ENCODE measurements at regions not wholly inside any gene's neighbourhood (a gene's known extent, or its start where the extent isn't known, plus 50 kb on each side); places are given as distances from the start of the nearest gene placed in this dataset.
A peak's percentile ranks its signal among the peaks of the same experiment; 100 is the strongest.

DNA sequence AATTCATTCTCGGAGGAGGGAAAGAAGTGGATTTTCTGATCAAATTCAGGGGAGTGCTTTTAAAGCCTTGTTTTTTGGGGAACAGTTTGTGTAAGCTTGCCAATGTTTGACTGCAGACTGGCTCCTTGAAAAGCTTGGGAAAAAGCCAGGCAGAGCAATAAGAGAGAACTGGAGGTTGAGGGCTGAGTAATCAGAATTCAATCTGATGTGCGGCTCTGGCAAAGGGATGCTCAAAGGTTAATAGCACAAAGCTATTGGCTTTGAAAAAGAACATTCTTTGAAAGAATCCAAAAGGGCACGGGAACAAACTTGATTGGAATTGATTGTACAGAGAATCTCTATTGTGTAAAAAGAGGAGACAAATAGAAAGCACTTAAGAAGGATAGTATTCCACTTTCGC, 279.3 kb downstream of the YTHDC2 start:
- no peaks in the 10 kb centered on the region for H3K4me1 ChIP-seq
- no peak overlapping the region for H3K4me3 ChIP-seq
- H3K36me3 ChIP-seq, result no peaks in the 10 kb centered on the region
- no peak for DNase-seq
- TF ChIP-seq, protein P1, sequence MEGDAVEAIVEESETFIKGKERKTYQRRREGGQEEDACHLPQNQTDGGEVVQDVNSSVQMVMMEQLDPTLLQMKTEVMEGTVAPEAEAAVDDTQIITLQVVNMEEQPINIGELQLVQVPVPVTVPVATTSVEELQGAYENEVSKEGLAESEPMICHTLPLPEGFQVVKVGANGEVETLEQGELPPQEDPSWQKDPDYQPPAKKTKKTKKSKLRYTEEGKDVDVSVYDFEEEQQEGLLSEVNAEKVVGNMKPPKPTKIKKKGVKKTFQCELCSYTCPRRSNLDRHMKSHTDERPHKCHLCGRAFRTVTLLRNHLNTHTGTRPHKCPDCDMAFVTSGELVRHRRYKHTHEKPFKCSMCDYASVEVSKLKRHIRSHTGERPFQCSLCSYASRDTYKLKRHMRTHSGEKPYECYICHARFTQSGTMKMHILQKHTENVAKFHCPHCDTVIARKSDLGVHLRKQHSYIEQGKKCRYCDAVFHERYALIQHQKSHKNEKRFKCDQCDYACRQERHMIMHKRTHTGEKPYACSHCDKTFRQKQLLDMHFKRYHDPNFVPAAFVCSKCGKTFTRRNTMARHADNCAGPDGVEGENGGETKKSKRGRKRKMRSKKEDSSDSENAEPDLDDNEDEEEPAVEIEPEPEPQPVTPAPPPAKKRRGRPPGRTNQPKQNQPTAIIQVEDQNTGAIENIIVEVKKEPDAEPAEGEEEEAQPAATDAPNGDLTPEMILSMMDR (IDR thresholded peaks at IDR 0.05), result no peak
- H3K27me3 ChIP-seq, result peaks cover 0 to 3% of the 10 kb centered on the region in 2 donors
- intact Hi-C loops (cut with DNase I; ENCODE audit: low total_unique reads), result no loop called here
- no peaks in the 10 kb centered on the region for H3K9me3 ChIP-seq
- H3K27ac ChIP-seq, result no peak overlapping the region

- DNase-seq, result no peak
- H3K4me3 ChIP-seq, result no peak overlapping the region
- no peaks in the 10 kb centered on the region for H3K27me3 ChIP-seq
- no peaks in the 10 kb centered on the region for H3K4me1 ChIP-seq
- TF ChIP-seq, protein P1 (IDR thresholded peaks at IDR 0.05), result no peak
- intact Hi-C loops (cut with DNase I; ENCODE audit: low total_unique reads), result no loop called here
- no peak overlapping the region for H3K27ac ChIP-seq
- no peaks in the 10 kb centered on the region for H3K9me3 ChIP-seq
- H3K36me3 ChIP-seq, result no peaks in the 10 kb centered on the region
These were observed 281.5 kb downstream of the YTHDC2 start for GRCh38 chr5:113794981-113795380.

DNA sequence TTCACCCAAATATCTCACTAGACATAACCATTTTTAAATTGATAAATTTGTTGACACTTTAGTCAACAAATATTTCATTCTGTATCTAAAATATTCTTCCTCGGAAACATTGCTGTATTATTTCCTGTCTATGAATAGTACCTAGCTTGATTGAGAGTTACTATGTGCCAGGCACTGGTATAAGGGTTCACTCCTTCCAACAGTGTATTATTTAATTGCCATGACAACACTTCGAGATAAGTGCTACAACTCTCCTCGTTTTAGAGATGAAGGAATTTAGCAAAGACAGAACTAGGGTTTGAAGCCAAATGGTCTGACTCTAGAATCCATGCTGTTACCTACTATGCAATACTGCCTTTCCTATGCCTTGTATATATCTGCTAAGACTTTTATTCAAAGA, 287.2 kb downstream of the YTHDC2 start:
- no peaks in the 10 kb centered on the region for H3K36me3 ChIP-seq
- H3K27ac ChIP-seq, result no peak overlapping the region
- no peaks in the 10 kb centered on the region for H3K4me1 ChIP-seq
- no peak for DNase-seq
- TF ChIP-seq, protein P1 (IDR thresholded peaks at IDR 0.05), result no peak
- no peaks in the 10 kb centered on the region for H3K9me3 ChIP-seq
- H3K27me3 ChIP-seq, result no peaks in the 10 kb centered on the region
- no peak overlapping the region for H3K4me3 ChIP-seq
- intact Hi-C loops (cut with DNase I; ENCODE audit: low total_unique reads), result loop anchor here (10.0 kb wide), 1 partner anchor 644 kb away; no protein-coding TSS in a partner anchor

DNA sequence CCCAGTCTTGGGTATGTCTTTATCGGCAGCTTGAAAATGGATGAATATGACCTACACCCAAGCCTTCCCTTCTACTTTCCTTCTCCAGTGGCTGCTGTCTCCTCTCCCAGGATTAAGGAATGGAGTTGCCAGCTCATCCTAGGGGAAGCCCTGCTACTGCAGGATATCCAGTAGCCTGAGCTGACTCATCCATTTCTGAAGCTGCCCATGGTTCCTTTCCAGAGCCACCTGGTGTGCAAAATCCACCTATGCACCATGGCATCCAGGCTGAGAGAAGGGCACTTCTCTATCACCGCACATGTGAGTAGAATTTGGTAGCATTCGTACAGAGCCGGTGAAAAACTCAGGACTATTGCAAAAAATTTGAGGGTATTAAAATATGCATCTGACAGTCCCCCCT, 290.8 kb downstream of the YTHDC2 start:
- Histone ChIP-seq H3K9me3 (no peaks in the 10 kb centered on the region), H3K27ac (no peak overlapping the region), H3K4me3 (no peak overlapping the region), H3K27me3 (no peaks in the 10 kb centered on the region), H3K4me1 (peaks cover 0 to 29% (median 15%) of the 10 kb centered on the region in 4 donors), H3K36me3 (no peaks in the 10 kb centered on the region)
- no peak for DNase-seq
- TF ChIP-seq, protein P1 (IDR thresholded peaks at IDR 0.05), result no peak
- intact Hi-C loops (cut with DNase I; ENCODE audit: low total_unique reads), result loop anchor here (10.0 kb wide), 1 partner anchor 641 kb away; no protein-coding TSS in a partner anchor

DNA sequence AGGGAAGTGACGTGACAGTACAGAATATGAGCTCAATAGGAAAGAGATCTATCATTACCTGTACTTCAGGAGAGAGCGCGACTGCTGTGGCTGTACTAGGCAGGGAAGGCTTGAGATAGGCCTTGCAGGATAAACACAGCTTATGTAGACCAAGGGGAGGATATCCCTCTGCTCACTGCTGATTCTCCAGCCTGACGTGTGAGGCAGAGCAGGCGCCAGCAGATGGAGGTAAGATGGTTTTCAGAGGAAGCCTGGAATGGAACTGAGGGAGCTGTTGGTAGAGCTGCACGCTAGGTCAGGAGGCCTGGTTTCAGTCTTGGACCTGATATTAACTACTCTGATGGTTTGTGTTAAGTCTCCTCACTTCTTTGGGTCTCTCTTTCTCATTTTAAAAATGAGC, 291.4 kb downstream of the YTHDC2 start:
- DNase-seq, result no peak
- no peak overlapping the region for H3K4me3 ChIP-seq
- no peaks in the 10 kb centered on the region for H3K36me3 ChIP-seq
- H3K27me3 ChIP-seq, result no peaks in the 10 kb centered on the region
- intact Hi-C loops (cut with DNase I; ENCODE audit: low total_unique reads), result loop anchor here (10.0 kb wide), 1 partner anchor 640 kb away; no protein-coding TSS in a partner anchor
- peaks cover 0 to 29% (median 15%) of the 10 kb centered on the region in 4 donors for H3K4me1 ChIP-seq
- no peak overlapping the region for H3K27ac ChIP-seq
- no peaks in the 10 kb centered on the region for H3K9me3 ChIP-seq
- TF ChIP-seq, protein P1 (IDR thresholded peaks at IDR 0.05), result no peak

- Histone ChIP-seq H3K27ac (peak overlapping the region; percentile 67 to 69), H3K9me3 (no peaks in the 10 kb centered on the region), H3K27me3 (no peaks in the 10 kb centered on the region), H3K36me3 (no peaks in the 10 kb centered on the region), H3K4me3 (peak overlapping the region; percentile 13 to 21), H3K4me1 (peaks cover 0 to 29% (median 15%) of the 10 kb centered on the region in 4 donors)
- no peak for DNase-seq
- intact Hi-C loops (cut with DNase I; ENCODE audit: low total_unique reads), result loop anchor here (10.0 kb wide), 1 partner anchor 639 kb away; no protein-coding TSS in a partner anchor
- TF ChIP-seq, protein P1 (IDR thresholded peaks at IDR 0.05), result peak; percentile 33 to 42
These were observed 292.8 kb downstream of the YTHDC2 start for GRCh38 chr5:113806250-113806649.
